PC-3 (cell line): ENCODE measurements at regions not wholly inside any gene's neighbourhood (a gene's known extent, or its start where the extent isn't known, plus 50 kb on each side); places are given as distances from the start of the nearest gene placed in this dataset.

Source experiments
- ATAC-seq: fragments of 200-7000 bp; cut with Tn5 transposase; 2 replicates; pipeline ENCODE4 v1.9.1; 2020; ENCODE audit warnings: mild to moderate bottlenecking, moderate library complexity
- BruUV-seq: library from RNA; stranded (reverse); fragments of 400-500 nt; replicated peaks from 2 replicates; lab custom pipeline; 2021; lab: Mats Ljungman, UMichigan
- CTCF ChIA-PET: fragments of 300-600 bp; sonication (Branson Sonifier 250); formaldehyde crosslinking; loops from one replicate; lab custom pipeline; 2022; ENCODE audit warnings: antibody characterized with exemption; lab: Charles Lee
- POLR2A ChIA-PET: fragments of 300-600 bp; sonication (Branson Sonifier 250); formaldehyde crosslinking; loops from one replicate; lab custom pipeline; 2022; ENCODE audit warnings: antibody characterized with exemption; ENCODE audit not compliant: unreplicated experiment; lab: Charles Lee
- DNase-seq: peaks from one replicate; pipeline ENCODE4 v3.0.0-alpha.2; 2015
- H2AFZ ChIP-seq: fragments of 300-600 bp; sonication (generic); 2 replicates; pipeline ENCODE4 v1.6.0; 2016; ENCODE audit warnings: antibody characterized with exemption, low read length
- H3F3A ChIP-seq: fragments of 300-600 bp; sonication (generic); one replicate; pipeline ENCODE4 v1.6.0; 2017; ENCODE audit warnings: antibody characterized with exemption, low read length, control low read depth, mild to moderate bottlenecking; ENCODE audit not compliant: unreplicated experiment
- H3K27ac ChIP-seq: fragments of 300-600 bp; sonication (generic); 2 replicates; pipeline ENCODE4 v1.5.1; 2016; ENCODE audit warnings: mild to moderate bottlenecking, low read length
- H3K27me3 ChIP-seq: fragments of 300-600 bp; sonication (generic); 2 replicates; pipeline ENCODE4 v1.6.1; 2016; ENCODE audit warnings: low read length, mixed read lengths
- H3K36me3 ChIP-seq: fragments of 300-600 bp; sonication (generic); 2 replicates; pipeline ENCODE4 v1.6.1; 2016; ENCODE audit warnings: low read depth, mixed run types, low read length, mixed read lengths
- H3K4me1 ChIP-seq: fragments of 300-600 bp; sonication (generic); 2 replicates; pipeline ENCODE4 v1.5.1; 2016; ENCODE audit warnings: low read length; ENCODE audit not compliant: insufficient read depth
- H3K4me2 ChIP-seq: fragments of 300-600 bp; sonication (generic); 2 replicates; pipeline ENCODE4 v1.6.0; 2016; ENCODE audit warnings: low read length
- H3K4me3 ChIP-seq: fragments of 300-600 bp; sonication (generic); 2 replicates; pipeline ENCODE4 v1.5.1; 2016; ENCODE audit warnings: mild to moderate bottlenecking, low read length, mixed read lengths
- H3K79me2 ChIP-seq: fragments of 300-600 bp; sonication (generic); 2 replicates; pipeline ENCODE4 v1.6.1; 2017; ENCODE audit warnings: low read length, mixed read lengths
- H3K9ac ChIP-seq: fragments of 300-600 bp; sonication (generic); 2 replicates; pipeline ENCODE4 v1.6.0; 2016; ENCODE audit warnings: mild to moderate bottlenecking, low read length
- H3K9me2 ChIP-seq: fragments of 300-600 bp; sonication (generic); replicated peaks from 2 replicates; pipeline ENCODE4 v1.6.1; 2016; ENCODE audit warnings: mixed run types, low read length, mixed read lengths
- H3K9me3 ChIP-seq: fragments of 300-600 bp; sonication (generic); 2 replicates; pipeline ENCODE4 v1.6.1; 2016; ENCODE audit warnings: low read length, mixed read lengths
- H4K20me1 ChIP-seq: fragments of 300-600 bp; sonication (generic); 2 replicates; pipeline ENCODE4 v1.6.1; 2016; ENCODE audit warnings: low read length, mixed read lengths
- EZH2 ChIP-seq: fragments of 300-600 bp; sonication (generic); IDR thresholded peaks from one replicate; pipeline ENCODE4 v1.6.1; 2017; ENCODE audit warnings: antibody characterized with exemption, mild to moderate bottlenecking, low read length; ENCODE audit not compliant: unreplicated experiment
- EZH2phosphoT487 ChIP-seq: fragments of 300-600 bp; sonication (generic); IDR thresholded peaks from 2 replicates; pipeline ENCODE4 v1.6.1; 2018; ENCODE audit warnings: mild to moderate bottlenecking, antibody characterized with exemption, low read length, borderline replicate concordance
- intact Hi-C: fragments of 100-400 bp; cut with micrococcal nuclease; formaldehyde crosslinking; loops from 2 replicates; pipeline ENCODE4 v1.9.0; 2023
- TF ChIP-seq, protein P1 (sequence below): fragments of 300-600 bp; sonication (generic); conservative IDR thresholded peaks from 2 replicates; pipeline ENCODE4 v1.5.1; 2017; ENCODE audit warnings: antibody characterized with exemption, low read depth, mild to moderate bottlenecking, low read length

DNA sequence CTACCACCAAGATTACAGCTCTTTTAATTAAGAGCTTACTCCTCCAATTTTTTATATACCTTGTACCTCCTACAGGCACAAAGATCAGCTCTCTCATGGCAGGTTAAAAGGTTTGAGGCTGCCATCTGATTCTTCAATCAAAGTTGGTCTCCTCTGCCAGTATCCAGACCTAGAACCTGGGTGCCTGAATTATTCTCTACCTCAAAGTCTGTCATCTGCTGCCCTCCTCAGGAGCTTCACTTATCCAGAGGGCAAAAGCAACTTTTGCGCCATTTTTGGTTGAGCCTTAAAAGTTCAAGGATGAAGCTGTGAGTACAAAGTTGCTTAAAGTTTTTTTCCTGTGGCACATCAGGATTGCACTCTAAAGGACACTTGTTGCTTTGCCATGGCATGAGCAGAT is 343.7 kb upstream of the PPP1R2C start:
- BruUV-seq: no TSS peak
- Histone ChIP-seq H3K9ac (no peak overlapping the region), H3K4me3 (no peak overlapping the region), H4K20me1 (no peaks in the 10 kb centered on the region), H3K79me2 (no peaks in the 10 kb centered on the region), H3K4me1 (no peaks in the 10 kb centered on the region), H3F3A (no peaks in the 10 kb centered on the region), H3K9me3 (no peaks in the 10 kb centered on the region), H2AFZ (no peak overlapping the region), H3K4me2 (no peak overlapping the region), H3K9me2 (no peaks in the 10 kb centered on the region), H3K27me3 (no peaks in the 10 kb centered on the region), H3K27ac (no peak overlapping the region), H3K36me3 (no peaks in the 10 kb centered on the region)
- ATAC-seq (no peak), DNase-seq (no peak)
- ChIA-PET POLR2A (no interaction called here), CTCF (no interaction called here)
- intact Hi-C loops: no loop called here
- TF ChIP-seq EZH2phosphoT487: no peak
- TF ChIP-seq, protein P1, sequence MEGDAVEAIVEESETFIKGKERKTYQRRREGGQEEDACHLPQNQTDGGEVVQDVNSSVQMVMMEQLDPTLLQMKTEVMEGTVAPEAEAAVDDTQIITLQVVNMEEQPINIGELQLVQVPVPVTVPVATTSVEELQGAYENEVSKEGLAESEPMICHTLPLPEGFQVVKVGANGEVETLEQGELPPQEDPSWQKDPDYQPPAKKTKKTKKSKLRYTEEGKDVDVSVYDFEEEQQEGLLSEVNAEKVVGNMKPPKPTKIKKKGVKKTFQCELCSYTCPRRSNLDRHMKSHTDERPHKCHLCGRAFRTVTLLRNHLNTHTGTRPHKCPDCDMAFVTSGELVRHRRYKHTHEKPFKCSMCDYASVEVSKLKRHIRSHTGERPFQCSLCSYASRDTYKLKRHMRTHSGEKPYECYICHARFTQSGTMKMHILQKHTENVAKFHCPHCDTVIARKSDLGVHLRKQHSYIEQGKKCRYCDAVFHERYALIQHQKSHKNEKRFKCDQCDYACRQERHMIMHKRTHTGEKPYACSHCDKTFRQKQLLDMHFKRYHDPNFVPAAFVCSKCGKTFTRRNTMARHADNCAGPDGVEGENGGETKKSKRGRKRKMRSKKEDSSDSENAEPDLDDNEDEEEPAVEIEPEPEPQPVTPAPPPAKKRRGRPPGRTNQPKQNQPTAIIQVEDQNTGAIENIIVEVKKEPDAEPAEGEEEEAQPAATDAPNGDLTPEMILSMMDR: no peak

DNA sequence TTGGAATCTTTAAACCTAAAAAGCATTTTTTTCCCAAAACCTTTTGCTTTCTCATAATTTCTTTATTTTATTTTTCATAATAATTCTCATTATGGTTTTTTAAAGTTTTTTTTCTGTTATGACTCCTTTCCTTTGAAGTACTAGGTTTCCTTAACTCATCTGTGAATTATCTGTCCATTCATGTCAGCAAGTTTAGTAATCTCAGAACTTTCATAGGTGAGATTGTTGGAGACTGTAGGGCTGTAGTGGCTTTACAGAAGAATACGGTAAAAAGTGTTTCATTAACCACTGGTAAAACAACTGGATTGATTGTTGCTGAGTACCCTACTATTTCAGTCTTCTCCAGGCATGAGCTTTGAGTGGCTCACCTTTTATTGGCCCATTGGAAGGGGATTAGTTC is 361.7 kb upstream of the PPP1R2C start:
- Histone ChIP-seq H3K4me3 (no peak overlapping the region), H3K27me3 (no peaks in the 10 kb centered on the region), H3K4me1 (no peaks in the 10 kb centered on the region), H3K9ac (no peak overlapping the region), H3K36me3 (no peaks in the 10 kb centered on the region), H3K79me2 (no peaks in the 10 kb centered on the region), H3F3A (no peaks in the 10 kb centered on the region), H3K9me2 (no peaks in the 10 kb centered on the region), H2AFZ (no peak overlapping the region), H3K4me2 (no peak overlapping the region), H4K20me1 (no peaks in the 10 kb centered on the region), H3K27ac (no peak overlapping the region), H3K9me3 (no peaks in the 10 kb centered on the region)
- ChIA-PET POLR2A (no interaction called here), CTCF (no interaction called here)
- no peak for ATAC-seq
- BruUV-seq: no TSS peak
- intact Hi-C loops: no loop called here
- no peak for TF ChIP-seq EZH2
- TF ChIP-seq, protein P1: no peak
- TF ChIP-seq EZH2phosphoT487: no peak
- no peak for DNase-seq

DNA sequence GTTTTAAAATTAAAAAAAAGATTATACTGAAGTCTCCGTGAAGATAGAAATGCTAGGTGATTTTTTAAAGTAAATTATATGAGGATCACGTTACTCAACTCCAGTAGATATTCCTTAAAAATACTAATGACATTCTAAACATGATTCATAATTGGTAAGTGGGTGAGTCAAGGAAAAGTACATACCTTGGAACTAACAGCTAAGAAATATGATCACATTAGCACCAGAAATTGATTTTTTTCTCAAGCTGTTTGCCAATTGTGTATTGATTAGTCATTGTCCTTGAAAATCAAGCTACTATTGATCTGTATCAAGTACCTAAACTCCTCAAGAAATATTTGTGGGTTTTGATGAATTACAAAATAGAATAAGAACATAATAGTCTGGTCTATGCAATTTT is 362.6 kb upstream of the PPP1R2C start:
- BruUV-seq: no TSS peak
- TF ChIP-seq, protein P1: no peak
- TF ChIP-seq EZH2: no peak
- no peak for TF ChIP-seq EZH2phosphoT487

More for the DNA sequence above, 362.6 kb upstream of the PPP1R2C start:
- no peaks in the 10 kb centered on the region for H3K79me2 ChIP-seq
- H3K9me2 ChIP-seq: no peaks in the 10 kb centered on the region
- H3K9me3 ChIP-seq: no peaks in the 10 kb centered on the region
- ChIA-PET POLR2A (no interaction called here), CTCF (no interaction called here)
- H3F3A ChIP-seq: no peaks in the 10 kb centered on the region
- H3K27me3 ChIP-seq: no peaks in the 10 kb centered on the region
- H4K20me1 ChIP-seq: no peaks in the 10 kb centered on the region
- no peaks in the 10 kb centered on the region for H3K36me3 ChIP-seq
- H3K4me3 ChIP-seq: no peak overlapping the region
- H3K9ac ChIP-seq: no peak overlapping the region
- H2AFZ ChIP-seq: no peak overlapping the region
- intact Hi-C loops: no loop called here
- peak; percentile 13 for DNase-seq
- ATAC-seq: no peak
- no peak overlapping the region for H3K4me2 ChIP-seq
- H3K4me1 ChIP-seq: no peaks in the 10 kb centered on the region
- no peak overlapping the region for H3K27ac ChIP-seq
